ES-I3 (cell line): ENCODE measurements at regions not wholly inside any gene's neighbourhood (a gene's known extent, or its start where the extent isn't known, plus 50 kb on each side); places are given as distances from the start of the nearest gene placed in this dataset.

Source experiments
- H3K36me3 ChIP-seq: 2 replicates; pipeline ENCODE4 v1.6.1; 2013; ENCODE audit warnings: mild to moderate bottlenecking, low read length, control low read depth, moderate library complexity; ENCODE audit not compliant: insufficient read depth
- H3K4me1 ChIP-seq: 2 replicates; pipeline ENCODE4 v1.6.1; 2013; ENCODE audit warnings: mild to moderate bottlenecking, control low read depth, low read length; ENCODE audit not compliant: insufficient read depth
- H3K9ac ChIP-seq: 2 replicates; pipeline ENCODE4 v1.6.1; 2013; ENCODE audit warnings: low read depth, mild to moderate bottlenecking, low read length, moderate library complexity
- H3K9me3 ChIP-seq: 2 replicates; pipeline ENCODE4 v1.6.1; 2013; ENCODE audit warnings: mild to moderate bottlenecking, low read length, moderate library complexity; ENCODE audit not compliant: control insufficient read depth, insufficient read depth

DNA sequence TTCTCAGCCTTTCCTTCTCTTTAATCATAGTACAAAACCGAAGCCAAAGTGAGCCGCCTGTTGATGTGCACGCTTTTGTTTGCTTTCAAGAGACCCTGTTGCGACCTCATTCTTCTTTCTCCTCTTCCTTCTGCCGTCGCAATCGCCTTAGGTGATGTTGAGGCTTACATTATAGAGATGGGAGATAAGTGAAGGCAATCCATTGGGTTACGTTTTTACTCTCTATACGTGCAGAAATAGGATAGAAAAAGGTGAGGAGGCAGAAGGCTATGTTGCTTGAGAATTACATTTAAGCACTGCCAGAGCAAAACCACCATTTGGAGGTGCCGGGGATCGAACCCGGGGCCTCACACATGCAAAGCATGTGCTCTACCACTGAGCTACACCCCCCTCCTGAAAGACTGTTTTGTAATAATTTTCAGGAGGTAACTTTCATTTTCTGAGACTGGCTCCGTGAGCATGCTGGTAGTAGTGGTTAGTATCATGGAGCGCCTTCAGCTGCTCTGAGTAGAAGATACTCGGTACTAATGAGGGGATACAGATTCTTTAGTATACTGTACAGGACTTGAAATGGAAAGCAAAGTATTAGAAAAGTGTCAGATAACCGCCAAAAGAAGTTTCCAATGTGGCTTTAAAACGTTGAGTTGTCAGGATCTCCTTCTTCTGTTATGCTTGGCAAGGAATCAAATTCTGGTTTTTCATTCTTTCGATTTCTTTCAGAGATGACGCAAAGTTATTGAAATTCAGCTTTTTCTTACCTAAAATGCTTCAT lies 165.6 kb downstream of the TRIM27 start:
- Histone ChIP-seq H3K9ac (peak overlapping the region; percentile 95), H3K4me1 (no peaks in the 10 kb centered on the region), H3K36me3 (no peaks in the 10 kb centered on the region), H3K9me3 (no peaks in the 10 kb centered on the region)

DNA sequence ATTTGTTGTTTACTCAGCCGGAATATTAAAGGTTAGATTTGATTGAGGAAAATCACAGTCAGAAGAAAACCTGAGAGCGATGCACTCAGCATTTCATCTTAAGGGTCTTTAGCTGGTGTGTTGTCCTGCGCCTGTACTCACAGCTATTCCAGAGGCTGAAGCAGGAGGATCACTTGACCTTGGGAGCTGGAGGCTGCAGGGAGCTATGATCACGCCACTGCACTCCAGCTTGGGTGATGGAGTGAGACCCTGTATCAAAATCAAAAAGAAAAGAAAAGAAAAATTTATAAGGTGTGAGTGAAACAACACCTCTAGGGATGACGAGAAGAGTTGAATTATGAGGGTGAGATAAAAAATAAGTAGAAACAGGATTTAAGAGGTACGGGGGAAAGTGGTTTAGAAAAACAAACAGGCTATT lies 165.0 kb downstream of the TRIM27 start:
- peak overlapping the region; percentile 95; the same call in 1 of the 2 replicates for H3K9ac ChIP-seq
- no peaks in the 10 kb centered on the region for H3K36me3 ChIP-seq
- no peaks in the 10 kb centered on the region for H3K4me1 ChIP-seq
- no peaks in the 10 kb centered on the region for H3K9me3 ChIP-seq

DNA sequence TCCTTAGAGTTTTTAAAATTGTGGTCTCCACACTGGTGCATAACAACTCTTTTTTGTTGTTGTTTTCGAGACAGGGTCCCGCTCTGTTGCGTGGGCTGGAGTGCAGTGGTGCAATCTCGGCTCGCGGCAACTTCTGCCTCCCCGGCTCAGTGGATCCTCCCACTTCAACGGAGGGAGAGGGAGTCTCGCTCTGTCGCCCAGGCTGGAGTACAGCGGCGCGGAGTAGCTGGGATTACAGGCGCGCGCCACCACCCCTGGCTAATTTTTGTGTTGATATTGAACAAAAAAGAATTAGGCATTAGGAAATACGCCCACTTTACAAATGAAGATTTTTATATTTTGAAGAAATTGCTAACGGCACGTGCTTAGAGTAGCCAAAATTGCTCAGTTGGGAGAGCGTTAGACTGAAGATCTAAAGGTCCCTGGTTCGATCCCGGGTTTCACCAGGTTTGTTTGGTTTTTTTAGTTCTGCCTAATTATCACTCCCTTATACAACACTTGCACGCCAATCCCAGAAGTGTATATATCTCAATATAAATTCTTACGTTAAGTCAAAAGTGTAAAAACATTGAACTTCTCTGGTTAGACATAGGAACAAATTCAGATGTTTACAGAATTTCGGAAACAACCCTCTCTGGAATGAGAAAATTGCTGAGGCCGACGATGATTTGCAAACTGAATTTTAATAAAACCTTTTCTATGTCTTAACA lies 159.6 kb downstream of the TRIM27 start:
- Histone ChIP-seq H3K4me1 (no peaks in the 10 kb centered on the region; the same call in 1 of the 2 replicates), H3K9ac (peak overlapping the region; percentile 52; the same call in 1 of the 2 replicates), H3K36me3 (no peaks in the 10 kb centered on the region), H3K9me3 (no peaks in the 10 kb centered on the region)

DNA sequence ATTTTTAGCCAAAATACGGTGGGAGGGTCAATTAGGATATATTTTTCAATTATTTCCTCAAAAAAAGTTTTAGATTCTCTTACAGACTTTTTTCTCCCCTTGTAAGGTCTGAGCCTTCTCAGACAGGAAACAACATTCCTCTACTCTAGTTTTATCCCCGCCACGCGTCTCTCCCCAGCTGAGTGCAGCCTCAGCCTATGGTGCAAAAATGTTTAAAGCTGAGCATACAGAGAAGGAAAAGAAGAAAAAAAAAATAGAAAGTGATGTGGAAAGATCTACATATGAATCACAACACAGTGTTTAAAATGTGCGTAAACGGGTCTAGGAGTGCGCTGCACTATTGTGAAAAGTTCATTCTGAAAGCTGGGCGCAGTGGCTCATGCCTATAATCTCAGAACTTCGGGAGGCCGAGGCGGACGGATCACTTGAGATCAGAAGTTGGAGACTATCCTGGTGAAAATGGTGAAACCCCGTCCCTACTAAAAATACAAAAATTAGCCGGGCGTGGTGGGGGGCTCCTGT lies 159.0 kb downstream of the TRIM27 start:
- H3K36me3 ChIP-seq, result no peaks in the 10 kb centered on the region
- H3K9me3 ChIP-seq, result no peaks in the 10 kb centered on the region
- peak overlapping the region; percentile 52; the same call in 1 of the 2 replicates for H3K9ac ChIP-seq

DNA sequence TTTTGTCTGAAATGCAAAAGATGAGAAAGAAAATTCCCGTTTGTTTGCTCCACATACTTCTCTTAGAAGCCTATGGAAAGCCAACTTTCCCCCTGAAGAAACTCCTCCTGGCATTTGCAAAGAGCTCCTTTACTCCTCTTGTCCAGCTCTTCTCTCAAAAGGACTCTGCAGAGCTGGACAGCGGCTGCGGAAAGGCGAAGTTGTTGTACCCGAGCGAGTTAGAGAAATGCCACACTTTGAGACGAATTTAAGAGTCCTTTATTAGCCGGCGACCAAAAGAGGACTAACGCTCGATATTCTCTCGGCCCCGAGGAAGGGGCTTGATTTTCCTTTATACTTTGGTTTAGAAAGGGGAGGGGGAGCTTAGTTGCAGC lies 157.8 kb downstream of the TRIM27 start:
- Histone ChIP-seq H3K9ac (peak overlapping the region; percentile 52; the same call in 1 of the 2 replicates), H3K36me3 (no peaks in the 10 kb centered on the region)

More for the DNA sequence above, 159.0 kb downstream of the TRIM27 start:
- no peaks in the 10 kb centered on the region; the same call in 1 of the 2 replicates for H3K4me1 ChIP-seq

DNA sequence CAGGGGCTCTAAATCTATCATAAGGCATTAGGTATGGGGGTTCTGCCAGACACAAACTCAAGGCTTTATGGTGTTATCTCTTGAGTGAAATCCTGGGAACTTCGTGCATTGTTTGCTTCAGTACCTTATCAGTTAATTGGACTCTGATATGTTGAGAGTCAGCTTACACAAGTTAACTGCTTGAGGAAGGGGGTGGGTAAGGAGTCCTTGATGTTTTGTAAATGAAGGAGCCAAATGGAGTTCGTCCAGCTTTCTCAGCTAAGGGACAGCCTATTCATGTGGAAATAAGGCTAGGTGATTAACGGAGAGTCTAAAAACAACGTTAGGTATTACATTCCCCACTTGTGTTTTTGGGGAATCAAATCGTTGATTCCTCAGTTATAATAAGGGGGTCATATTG lies 157.4 kb downstream of the TRIM27 start:
- H3K9me3 ChIP-seq, result no peaks in the 10 kb centered on the region
- H3K36me3 ChIP-seq, result no peaks in the 10 kb centered on the region
- H3K4me1 ChIP-seq, result peaks cover 1% of the 10 kb centered on the region; the same call in 1 of the 2 replicates
- H3K9ac ChIP-seq, result no peak overlapping the region; the same call in 1 of the 2 replicates

More for the DNA sequence above, 157.8 kb downstream of the TRIM27 start:
- no peaks in the 10 kb centered on the region for H3K9me3 ChIP-seq
- H3K4me1 ChIP-seq, result no peaks in the 10 kb centered on the region; the same call in 1 of the 2 replicates

DNA sequence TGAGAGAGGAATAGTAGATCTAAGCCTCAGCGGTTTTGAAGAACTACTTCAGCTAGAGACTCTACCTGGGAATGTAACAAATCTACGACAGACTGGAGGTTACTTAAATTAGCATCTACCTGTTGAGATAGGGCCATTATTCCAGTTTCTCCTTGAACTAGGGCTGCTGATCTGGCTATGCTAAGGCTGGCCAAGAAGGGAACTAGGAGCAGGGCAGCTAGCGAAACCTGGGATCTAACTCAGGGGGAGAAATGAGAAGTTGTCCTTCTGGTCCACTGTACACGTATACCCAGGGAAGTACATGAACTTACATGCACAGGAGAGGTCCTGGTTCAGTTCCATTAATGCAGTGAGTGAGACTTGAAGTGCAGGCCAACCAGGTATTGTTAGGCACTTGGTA lies 156.7 kb downstream of the TRIM27 start:
- peaks cover 6% of the 10 kb centered on the region for H3K4me1 ChIP-seq
- no peaks in the 10 kb centered on the region for H3K9me3 ChIP-seq
- no peak overlapping the region for H3K9ac ChIP-seq
- no peaks in the 10 kb centered on the region for H3K36me3 ChIP-seq

DNA sequence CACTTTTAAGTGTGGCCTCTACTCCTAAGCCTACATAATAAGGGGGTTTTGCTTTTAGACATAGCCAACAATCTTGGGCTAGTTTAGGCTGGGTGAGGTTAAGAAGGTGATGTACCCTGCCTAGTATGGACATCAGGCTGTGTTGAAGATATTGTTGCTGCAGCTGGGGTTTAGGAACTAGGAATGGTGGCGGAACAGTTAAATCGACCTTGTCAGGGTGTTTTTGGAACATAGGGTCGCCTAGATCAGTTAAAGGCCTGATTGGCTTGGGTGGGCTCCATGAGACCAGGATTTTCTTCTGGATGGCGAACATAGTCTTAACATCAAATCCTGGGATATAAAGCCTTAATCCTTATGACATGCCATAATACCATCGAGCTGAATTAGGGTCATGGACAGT lies 156.1 kb downstream of the TRIM27 start:
- Histone ChIP-seq H3K9ac (no peak overlapping the region), H3K36me3 (no peaks in the 10 kb centered on the region), H3K9me3 (no peaks in the 10 kb centered on the region), H3K4me1 (peaks cover 12% of the 10 kb centered on the region)

DNA sequence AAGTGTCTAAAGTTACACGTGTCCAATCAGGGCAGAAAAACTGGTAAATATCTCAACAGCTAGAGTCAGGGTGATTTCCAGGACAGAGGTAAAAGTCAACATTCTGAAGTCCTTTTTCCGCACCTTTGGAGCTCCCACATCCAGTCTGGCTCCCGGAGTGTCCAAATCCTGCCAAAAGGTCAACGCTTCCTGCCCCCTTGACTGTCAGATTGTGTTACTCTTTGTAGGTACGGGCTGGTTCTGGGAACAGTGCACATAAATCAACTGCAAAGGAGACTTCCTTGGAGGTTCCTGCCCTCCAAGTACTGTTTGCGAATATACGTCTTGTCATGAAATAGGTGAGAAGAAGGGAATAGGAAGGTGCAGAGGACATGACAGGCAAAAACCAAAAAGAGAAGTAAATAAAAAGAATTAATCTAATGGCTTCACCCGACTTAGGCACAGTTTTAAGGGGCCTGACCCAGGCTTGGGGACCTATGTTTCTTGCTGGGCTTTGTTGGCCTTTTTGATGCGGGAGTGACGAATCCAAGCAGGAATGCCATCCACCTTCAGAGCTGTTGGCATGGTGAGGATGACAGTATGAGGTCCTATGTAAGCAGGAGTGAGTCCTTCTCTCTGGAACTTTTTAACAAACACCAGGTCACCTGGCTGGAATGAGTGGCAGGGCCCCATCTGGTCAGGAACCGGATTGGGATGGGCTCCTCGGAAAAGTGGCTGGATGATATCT lies 155.4 kb downstream of the TRIM27 start:
- no peaks in the 10 kb centered on the region for H3K9me3 ChIP-seq
- H3K9ac ChIP-seq, result no peak overlapping the region
- H3K4me1 ChIP-seq, result peaks cover 13% of the 10 kb centered on the region
- H3K36me3 ChIP-seq, result no peaks in the 10 kb centered on the region

DNA sequence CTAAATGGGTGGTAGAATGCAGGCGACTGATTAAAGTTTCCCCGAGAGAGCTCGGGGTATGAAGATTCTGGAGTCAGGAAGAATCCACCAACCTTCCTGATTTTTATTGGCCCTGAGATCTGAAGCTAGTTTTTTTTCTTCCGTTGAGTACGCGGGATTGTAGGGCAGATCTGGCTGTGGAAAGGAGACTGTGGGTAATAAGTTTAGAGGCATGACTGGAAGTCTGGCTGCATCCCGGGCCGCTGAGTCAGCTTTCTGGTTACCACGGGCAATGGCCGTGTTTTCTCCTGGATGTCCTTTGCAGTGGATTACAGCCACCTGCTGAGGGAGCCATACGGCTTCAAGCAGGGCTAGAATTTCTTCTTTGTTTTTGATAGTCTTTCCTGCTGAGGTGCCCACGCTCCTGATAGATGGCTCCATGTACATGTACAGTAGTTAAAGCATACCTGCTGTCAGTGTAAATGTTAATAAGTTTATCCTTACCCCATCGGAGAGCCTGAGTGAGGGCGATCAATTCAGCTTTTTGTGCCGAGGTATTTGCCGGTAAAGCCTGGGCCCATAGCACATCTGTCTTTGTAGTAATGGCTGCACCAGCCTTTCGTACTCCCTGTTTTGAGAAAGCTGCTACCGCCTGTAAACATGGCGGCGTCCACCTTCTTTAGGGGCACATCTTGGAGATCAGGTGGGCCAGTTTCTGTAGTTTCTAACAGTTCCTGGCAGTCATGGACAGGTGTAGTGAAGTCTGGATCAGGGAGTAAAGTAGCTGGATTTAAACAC lies 154.0 kb downstream of the TRIM27 start:
- no peaks in the 10 kb centered on the region for H3K9me3 ChIP-seq
- H3K36me3 ChIP-seq, result no peaks in the 10 kb centered on the region
- peaks cover 19% of the 10 kb centered on the region for H3K4me1 ChIP-seq
- H3K9ac ChIP-seq, result no peak overlapping the region; the same call in 1 of the 2 replicates

DNA sequence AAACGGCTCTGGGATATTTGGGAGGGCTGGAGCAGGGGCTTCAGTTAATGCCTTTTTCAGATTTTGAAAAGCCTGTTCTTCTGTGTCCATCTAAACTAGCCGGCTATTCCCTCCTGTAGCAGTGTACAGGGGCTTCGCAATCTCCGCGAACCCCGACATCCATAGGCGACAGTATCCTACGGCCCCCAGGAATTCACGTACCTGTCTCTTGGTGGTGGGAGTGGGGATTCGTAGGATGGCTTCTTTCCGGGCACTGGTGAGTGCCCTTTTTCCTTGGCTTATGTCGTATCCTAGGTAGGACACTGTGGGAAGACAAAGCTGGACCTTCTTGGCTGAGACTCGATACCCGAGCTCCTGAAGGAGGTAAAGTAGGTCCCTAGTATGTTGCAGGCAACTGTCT lies 153.1 kb downstream of the TRIM27 start:
- Histone ChIP-seq H3K9me3 (no peaks in the 10 kb centered on the region), H3K4me1 (peaks cover 19% of the 10 kb centered on the region), H3K9ac (no peak overlapping the region), H3K36me3 (no peaks in the 10 kb centered on the region)

DNA sequence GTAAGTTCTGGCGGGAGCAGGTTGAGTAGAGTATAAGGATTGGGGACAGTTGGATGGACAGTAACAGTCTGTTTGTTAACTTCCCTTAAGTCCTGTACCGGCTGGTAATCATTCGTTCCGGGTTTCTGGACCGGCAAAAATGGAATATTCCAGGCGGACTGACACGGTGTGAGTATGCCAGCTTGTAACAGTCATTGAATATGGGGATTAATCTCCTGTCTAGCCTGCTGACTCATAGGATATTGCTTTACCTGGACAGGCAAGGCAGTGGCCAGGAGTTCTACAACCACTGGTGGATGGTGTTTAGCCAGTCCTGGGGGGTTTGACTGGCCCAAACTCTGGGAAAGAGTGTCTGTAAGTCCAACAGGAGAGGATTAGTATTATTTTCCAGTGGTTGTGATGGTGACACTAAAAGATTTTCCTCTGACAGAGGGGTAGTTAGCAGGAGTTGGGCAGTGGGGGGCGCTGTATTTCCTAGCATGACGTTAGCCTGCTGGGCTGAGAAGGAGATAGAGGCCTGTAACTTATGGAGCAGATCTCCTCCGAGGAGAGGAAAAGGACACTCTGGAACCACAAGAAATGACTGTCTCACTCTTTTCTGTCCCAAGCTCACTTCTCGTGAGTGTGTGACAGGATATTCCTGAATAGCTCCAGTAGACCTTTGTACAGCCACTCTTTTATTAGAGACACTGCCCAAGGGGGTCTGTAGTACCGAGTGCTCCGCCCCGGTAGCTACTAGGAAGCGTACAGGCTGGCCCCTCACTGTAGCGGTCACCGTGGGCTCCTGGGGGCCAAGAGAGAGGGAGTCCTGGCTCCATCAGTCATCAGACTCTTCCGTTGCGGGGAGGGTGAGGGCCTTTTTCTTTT lies 152.2 kb downstream of the TRIM27 start:
- Histone ChIP-seq H3K9me3 (no peaks in the 10 kb centered on the region), H3K36me3 (no peaks in the 10 kb centered on the region), H3K9ac (peak overlapping the region; percentile 37; the same call in 1 of the 2 replicates), H3K4me1 (peaks cover 19% of the 10 kb centered on the region)
